PC-9 (cell line): ENCODE measurements at regions not wholly inside any gene's neighbourhood (a gene's known extent, or its start where the extent isn't known, plus 50 kb on each side); places are given as distances from the start of the nearest gene placed in this dataset.
A peak's percentile ranks its signal among the peaks of the same experiment; 100 is the strongest.

Experiments used
- BruUV-seq: library from RNA; stranded (reverse); fragments of 400-500 nt; replicated peaks from 2 replicates; lab custom pipeline; 2021; lab: Mats Ljungman, UMichigan
- CTCF ChIA-PET: fragments of 300-600 bp; sonication (Branson Sonifier 250); formaldehyde crosslinking; loops from one replicate; lab custom pipeline; 2022; ENCODE audit warnings: antibody characterized with exemption; lab: Charles Lee
- POLR2A ChIA-PET: fragments of 300-600 bp; sonication (Branson Sonifier 250); formaldehyde crosslinking; loops from one replicate; lab custom pipeline; 2022; ENCODE audit warnings: antibody characterized with exemption; ENCODE audit not compliant: unreplicated experiment; lab: Charles Lee
- DNase-seq, 2 experiments: peaks; one replicate each; pipeline versions ENCODE4 v3.0.0 to v3.0.0-alpha.2; 2015 to 2022; ENCODE audit warnings: mixed read lengths in 1 of 2
- H2AFZ ChIP-seq: fragments of 200-600 bp; sonication (generic); 2 replicates; pipeline ENCODE4 v1.8.1; 2017; ENCODE audit warnings: antibody characterized with exemption
- H3F3A ChIP-seq: fragments of 200-600 bp; sonication (generic); 2 replicates; pipeline ENCODE4 v1.8.1; 2017; ENCODE audit warnings: antibody characterized with exemption, mild to moderate bottlenecking, low read depth; ENCODE audit not compliant: insufficient read depth
- H3K27ac ChIP-seq: fragments of 200-600 bp; sonication (generic); 2 replicates; pipeline ENCODE4 v1.6.1; 2016; ENCODE audit warnings: mixed run types
- H3K27me3 ChIP-seq: fragments of 200-600 bp; sonication (generic); 2 replicates; pipeline ENCODE4 v1.6.1; 2016; ENCODE audit warnings: low read depth, mixed run types; ENCODE audit not compliant: insufficient read depth
- H3K36me3 ChIP-seq: fragments of 200-600 bp; sonication (generic); 2 replicates; pipeline ENCODE4 v1.6.1; 2016; ENCODE audit warnings: low read depth, mixed run types
- H3K4me1 ChIP-seq: fragments of 200-600 bp; sonication (generic); replicated peaks from 2 replicates; pipeline ENCODE4 v1.6.1; 2016; ENCODE audit warnings: mixed run types; ENCODE audit not compliant: insufficient read depth
- H3K4me2 ChIP-seq: fragments of 200-600 bp; sonication (generic); 2 replicates; pipeline ENCODE4 v1.6.1; 2017; ENCODE audit warnings: mixed run types
- H3K4me3 ChIP-seq: fragments of 200-600 bp; sonication (generic); 2 replicates; pipeline ENCODE4 v1.6.1; 2016; ENCODE audit warnings: mixed run types
- H3K79me2 ChIP-seq: fragments of 200-600 bp; sonication (generic); 2 replicates; pipeline ENCODE4 v1.6.1; 2017; ENCODE audit warnings: low read depth, mixed run types
- H3K9me2 ChIP-seq: fragments of 200-600 bp; sonication (generic); 2 replicates; pipeline ENCODE4 v1.8.1; 2017; ENCODE audit warnings: mild to moderate bottlenecking; ENCODE audit not compliant: insufficient read depth
- H3K9me3 ChIP-seq: fragments of 200-600 bp; sonication (generic); 2 replicates; pipeline ENCODE4 v1.8.1; 2016; ENCODE audit warnings: low read depth; ENCODE audit not compliant: insufficient read depth
- H4K20me1 ChIP-seq: fragments of 200-600 bp; sonication (generic); 2 replicates; pipeline ENCODE4 v1.8.1; 2017; ENCODE audit not compliant: insufficient read depth
- CTCF ChIP-seq: fragments of 200-600 bp; sonication (generic); conservative IDR thresholded peaks from 2 replicates; pipeline ENCODE4 v1.6.1; 2017; ENCODE audit warnings: mixed run types, antibody characterized with exemption, mild to moderate bottlenecking, moderate library complexity
- EZH2 ChIP-seq: fragments of 200-600 bp; sonication (generic); IDR thresholded peaks from 2 replicates; pipeline ENCODE4 v1.8.0; 2017; ENCODE audit warnings: antibody characterized with exemption, low read depth
- intact Hi-C: fragments of 100-400 bp; cut with micrococcal nuclease; formaldehyde crosslinking; loops from one replicate; pipeline ENCODE4 v1.10.0; 2022; ENCODE audit not compliant: unreplicated experiment

GRCh38 chr2:204468746-204469429, 76.4 kb upstream of the PARD3B start:
- Histone ChIP-seq H3K9me3 (no peaks in the 10 kb centered on the region), H3K4me3 (no peak overlapping the region), H3K36me3 (no peaks in the 10 kb centered on the region), H3K79me2 (no peaks in the 10 kb centered on the region), H3K4me1 (no peaks in the 10 kb centered on the region), H3K4me2 (no peak overlapping the region), H2AFZ (no peak overlapping the region), H3K27ac (no peak overlapping the region), H3F3A (no peaks in the 10 kb centered on the region), H4K20me1 (no peaks in the 10 kb centered on the region), H3K9me2 (no peaks in the 10 kb centered on the region), H3K27me3 (no peaks in the 10 kb centered on the region)
- ChIA-PET CTCF (no interaction called here), POLR2A (no interaction called here)
- DNase-seq, result peak in 1 of 2 experiments; percentile 54
- BruUV-seq, result no TSS peak
- intact Hi-C loops, result no loop called here
- TF ChIP-seq CTCF (no peak), EZH2 (no peak)

GRCh38 chr2:204470178-204470620, 75.1 kb upstream of the PARD3B start:
- Histone ChIP-seq H3K36me3 (no peaks in the 10 kb centered on the region), H3K9me3 (no peaks in the 10 kb centered on the region), H2AFZ (no peak overlapping the region), H3F3A (no peaks in the 10 kb centered on the region), H3K79me2 (no peaks in the 10 kb centered on the region), H4K20me1 (no peaks in the 10 kb centered on the region), H3K27me3 (no peaks in the 10 kb centered on the region), H3K4me1 (no peaks in the 10 kb centered on the region), H3K4me2 (no peak overlapping the region), H3K4me3 (no peak overlapping the region), H3K27ac (no peak overlapping the region), H3K9me2 (no peaks in the 10 kb centered on the region)
- intact Hi-C loops, result no loop called here
- ChIA-PET CTCF (no interaction called here), POLR2A (no interaction called here)
- no TSS peak for BruUV-seq
- no peak for DNase-seq
- TF ChIP-seq CTCF (no peak), EZH2 (no peak)

GRCh38 chr2:204470621-204471196, 74.6 kb upstream of the PARD3B start:
- no peaks in the 10 kb centered on the region for H3K36me3 ChIP-seq
- H4K20me1 ChIP-seq, result no peaks in the 10 kb centered on the region
- no peak for TF ChIP-seq EZH2
- TF ChIP-seq CTCF, result no peak
- H2AFZ ChIP-seq, result no peak overlapping the region
- BruUV-seq, result no TSS peak
- no peak overlapping the region for H3K27ac ChIP-seq
- H3K9me3 ChIP-seq, result no peaks in the 10 kb centered on the region
- H3K4me1 ChIP-seq, result no peaks in the 10 kb centered on the region
- H3K27me3 ChIP-seq, result no peaks in the 10 kb centered on the region
- no peaks in the 10 kb centered on the region for H3K79me2 ChIP-seq
- no peaks in the 10 kb centered on the region for H3K9me2 ChIP-seq
- DNase-seq, result no peak
- POLR2A ChIA-PET, result no interaction called here
- H3K4me3 ChIP-seq, result no peak overlapping the region
- intact Hi-C loops, result no loop called here
- no peaks in the 10 kb centered on the region for H3F3A ChIP-seq
- H3K4me2 ChIP-seq, result no peak overlapping the region
- CTCF ChIA-PET, result no interaction called here
